ENCODE measurements at regions not wholly inside any gene's neighbourhood (a gene's known extent, or its start where the extent isn't known, plus 50 kb on each side); places are given as distances from the start of the nearest gene placed in this dataset.

- Histone ChIP-seq H2BK12ac (ENCODE audit: insufficient read length, low read depth, low read length) (no peak overlapping the region), H2AFZ (ENCODE audit: low read length) (no peak overlapping the region), H3K79me2 (ENCODE audit: insufficient read depth, low read length) (no peaks in the 10 kb centered on the region), H4K20me1 (ENCODE audit: control insufficient read depth, insufficient read depth, insufficient read length) (no peaks in the 10 kb centered on the region), H3K27me3 (ENCODE audit: insufficient read depth, low read length) (0 out of 2 replicates have a peak, but pooled peaks cover 2% of the 10 kb centered on the region), H2BK120ac (ENCODE audit: low read depth, low read length, poor library complexity, severe bottlenecking) (no peak overlapping the region), H2BK20ac (ENCODE audit: low read depth, low read length, poor library complexity, severe bottlenecking) (no peak overlapping the region), H3K14ac (ENCODE audit: insufficient read depth, low read length) (no peak overlapping the region), H3K9ac (ENCODE audit: extremely low read depth, insufficient read length, low read length) (no peak overlapping the region), H3K79me1 (ENCODE audit: insufficient read depth, low read depth, low read length, poor library complexity, severe bottlenecking) (no peaks in the 10 kb centered on the region), H3K9me3 (ENCODE audit: control insufficient read depth, low read depth, low read length) (no peaks in the 10 kb centered on the region), H3K23ac (ENCODE audit: insufficient read length, low read depth, low read length) (no peak overlapping the region), H4K5ac (ENCODE audit: insufficient read length, low read depth, low read length) (no peak overlapping the region), H4K91ac (ENCODE audit: insufficient read length, low read depth, low read length) (no peak overlapping the region), H3K23me2 (ENCODE audit: insufficient read length, low read depth, low read length, poor library complexity, severe bottlenecking) (no peaks in the 10 kb centered on the region), H3K4me2 (ENCODE audit: insufficient read depth, insufficient read length, low read length) (no peak overlapping the region), H2BK5ac (ENCODE audit: insufficient read length, low read length) (no peak overlapping the region), H3K56ac (ENCODE audit: insufficient read length, low read depth, low read length) (no peak overlapping the region), H3K27ac (ENCODE audit: insufficient read length, low read depth, low read length) (no peak overlapping the region), H3K4ac (ENCODE audit: low read depth, low read length) (no peak overlapping the region), H2BK15ac (ENCODE audit: low read depth, low read length) (no peak overlapping the region), H3T11ph (ENCODE audit: low read length) (no peak overlapping the region), H4K8ac (replicated peaks; ENCODE audit: insufficient read length, low read depth, low read length) (no peak overlapping the region), H3K4me1 (ENCODE audit: insufficient read depth, low read length) (no peaks in the 10 kb centered on the region), H3K18ac (ENCODE audit: insufficient read length, low read depth, low read length) (no peak overlapping the region), H2AK5ac (ENCODE audit: insufficient read length, low read length) (no peak overlapping the region)
- Mint-ChIP-seq H3K27me3 (ENCODE audit: low read depth) (peaks cover 31% of the 10 kb centered on the region), H3K4me3 (no peak overlapping the region), H3K4me1 (peaks cover 8% of the 10 kb centered on the region in 2 experiments), H3K9me3 (no peaks in the 10 kb centered on the region), H3K27ac (no peak overlapping the region; a peak in 1 of 7 replicates), H3K36me3 (ENCODE audit: insufficient read depth in 1 of 3, low read depth in 3 of 3) (no peaks in the 10 kb centered on the region)
- no peak for TF ChIP-seq CTCF (conservative IDR thresholded peaks at IDR 0.05)
- WGBS (ENCODE audit: extremely low coverage, insufficient read length, low lambda C conversion rate): no CpG with 5 or more reads among the region's 4 CpGs
- no peak for DNase-seq
These were observed 210.7 kb upstream of the PWP1 start for GRCh38 chr12:107474639-107475539.

Data from H9 (cell line).